Panc1 (cell line): ENCODE measurements at regions not wholly inside any gene's neighbourhood (a gene's known extent, or its start where the extent isn't known, plus 50 kb on each side); places are given as distances from the start of the nearest gene placed in this dataset.
"Not testable (repeated sequence)": the region's sequence is repeated elsewhere in the genome, so short reads cannot be mapped to it uniquely, and the experiment has no call there.

Source experiments
- ATAC-seq: fragments of 200-7000 bp; cut with Tn5 transposase; 2 replicates; pipeline ENCODE4 v1.9.1; 2020; ENCODE audit warnings: mild to moderate bottlenecking, moderate library complexity
- BruUV-seq: library from RNA; stranded (reverse); fragments of 400-500 nt; replicated peaks from 2 replicates; lab custom pipeline; 2021; lab: Mats Ljungman, UMichigan
- CTCF ChIA-PET: fragments of 300-600 bp; sonication (Branson Sonifier 250); formaldehyde crosslinking; loops from one replicate; lab custom pipeline; 2022; ENCODE audit warnings: antibody characterized with exemption; lab: Charles Lee
- POLR2A ChIA-PET: fragments of 300-600 bp; sonication (Branson Sonifier 250); formaldehyde crosslinking; loops from one replicate; lab custom pipeline; 2022; ENCODE audit warnings: antibody characterized with exemption; lab: Charles Lee
- DNase-seq: peaks from one replicate; pipeline ENCODE4 v3.0.0-alpha.2; 2010; ENCODE audit warnings: low read depth, low spot score
- H3K27ac ChIP-seq: 2 replicates; pipeline ENCODE4 v1.5.1; 2011; ENCODE audit warnings: mild to moderate bottlenecking, low read length, inconsistent platforms
- H3K27me3 ChIP-seq: fragments of 200-500 bp; sonication (Bioruptor generic); 2 replicates; pipeline ENCODE4 v1.6.0; 2014; ENCODE audit warnings: low read length, inconsistent platforms; ENCODE audit not compliant: control insufficient read depth, insufficient read depth
- H3K36me3 ChIP-seq: fragments of 200-500 bp; sonication (Bioruptor generic); 2 replicates; pipeline ENCODE4 v1.5.1; 2014; ENCODE audit warnings: inconsistent platforms, mild to moderate bottlenecking, low read length, moderate library complexity; ENCODE audit not compliant: control insufficient read depth, insufficient read depth
- H3K4me1 ChIP-seq: 2 replicates; pipeline ENCODE4 v1.5.1; 2011; ENCODE audit warnings: inconsistent platforms, mild to moderate bottlenecking, low read length, moderate library complexity; ENCODE audit not compliant: control insufficient read depth, insufficient read depth
- H3K4me3 ChIP-seq, 2 experiments: 2 replicates each; pipeline ENCODE4 v1.5.1; 2011 to 2012; ENCODE audit warnings: low read depth in 2 of 2, low read length in 2 of 2, mild to moderate bottlenecking in 2 of 2, inconsistent platforms in 1 of 2, moderate library complexity in 1 of 2
- H3K9me3 ChIP-seq: fragments of 200-500 bp; sonication (Bioruptor generic); 2 replicates; pipeline ENCODE4 v1.5.1; 2014; ENCODE audit warnings: low read depth, mild to moderate bottlenecking, inconsistent platforms, low read length, moderate library complexity; ENCODE audit not compliant: control insufficient read depth, insufficient read depth
- POLR2AphosphoS5 ChIP-seq: IDR thresholded peaks from 2 replicates; pipeline ENCODE4 v1.6.1; 2012; ENCODE audit warnings: mild to moderate bottlenecking, low read depth, low read length, moderate library complexity
- REST ChIP-seq, 2 experiments: IDR thresholded peaks; 2 replicates each; pipeline ENCODE4 v1.6.1; 2011 to 2012; ENCODE audit warnings: low read depth in 2 of 2, control low read depth in 1 of 2, low read length in 1 of 2, mild to moderate bottlenecking in 1 of 2, moderate library complexity in 1 of 2; ENCODE audit not compliant: insufficient read depth in 1 of 2
- SIN3A ChIP-seq: IDR thresholded peaks from 2 replicates; pipeline ENCODE4 v1.6.1; 2012; ENCODE audit warnings: low read depth, mild to moderate bottlenecking, low read length, moderate library complexity, borderline replicate concordance; ENCODE audit not compliant: insufficient read depth
- TCF7L2 ChIP-seq: IDR thresholded peaks from 2 replicates; pipeline ENCODE4 v1.6.1; 2011; ENCODE audit warnings: mild to moderate bottlenecking, low read depth, low read length, inconsistent platforms
- in situ Hi-C: cut with HindIII; loops from 2 replicates; pipeline ENCODE4 v1.10.0; 2016; ENCODE audit warnings: low sequenced_read_pairs, low pct_unique_long_range_greater_than_20kb
- intact Hi-C: fragments of 100-400 bp; cut with micrococcal nuclease; formaldehyde crosslinking; loops from one replicate; pipeline ENCODE4 v1.10.0; 2022; ENCODE audit not compliant: unreplicated experiment
- TF ChIP-seq, protein P1 (sequence below): fragments of 450-650 bp; IDR thresholded peaks from 2 replicates; pipeline ENCODE4 v1.5.1; 2017; ENCODE audit warnings: mild to moderate bottlenecking

DNA sequence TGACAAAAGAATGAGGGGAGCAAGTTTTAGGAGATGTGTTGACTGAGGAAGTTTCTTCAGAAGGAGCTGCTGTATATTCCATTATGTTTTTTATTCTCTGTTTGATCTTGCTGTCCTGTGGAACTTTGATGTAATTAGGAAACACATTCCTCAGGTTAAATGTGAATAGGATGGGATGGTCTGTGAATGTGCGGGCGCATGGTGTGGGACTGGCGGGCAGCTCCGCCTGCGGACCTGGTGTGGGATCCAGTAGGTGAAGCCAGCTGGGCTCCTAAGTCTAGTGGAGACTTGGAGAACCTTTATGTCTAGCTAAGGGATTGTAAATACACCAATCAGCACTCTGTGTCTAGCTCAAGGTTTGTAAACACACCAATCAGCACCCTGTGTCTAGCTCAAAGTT is 344.3 kb downstream of the PTTG2 start:
- H3K4me1 ChIP-seq, H3K4me3 ChIP-seq, H3K9me3 ChIP-seq, intact Hi-C loops, ATAC-seq, DNase-seq, CTCF ChIA-PET, in situ Hi-C loops, POLR2A ChIA-PET, H3K27me3 ChIP-seq, H3K27ac ChIP-seq, BruUV-seq, H3K36me3 ChIP-seq: not testable (repeated sequence)

DNA sequence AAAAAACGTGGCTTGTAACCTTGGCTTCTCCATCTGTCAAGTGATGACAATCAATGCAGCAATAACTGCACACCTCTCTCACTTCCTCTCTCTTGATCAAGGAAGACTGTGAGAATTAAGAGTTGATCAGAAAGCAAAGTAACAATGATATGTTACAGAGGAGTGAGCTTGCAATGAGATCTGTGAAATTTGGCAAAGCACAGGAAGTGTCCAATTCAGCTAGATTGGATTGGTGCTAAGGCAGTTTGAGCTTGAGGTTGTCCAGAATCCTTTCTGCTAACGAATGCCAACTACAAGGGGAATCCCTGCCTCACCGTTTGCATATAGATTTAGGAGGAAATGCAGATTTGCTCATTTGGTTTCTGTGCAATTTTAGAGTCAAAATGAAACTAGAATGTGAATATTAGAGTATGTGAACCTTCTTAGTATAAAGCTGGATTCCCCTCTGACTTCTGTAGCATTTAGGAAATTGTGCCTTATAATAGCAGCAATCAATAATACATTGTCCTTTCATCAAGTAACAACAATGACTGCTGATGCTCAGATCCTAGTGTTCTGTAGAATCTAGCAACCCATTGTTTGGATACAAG is 346.4 kb downstream of the PTTG2 start:
- CTCF ChIA-PET, result interaction anchor here (0.6 kb wide), 1 partner anchor 13 kb away, joined by 6 read pairs; no protein-coding TSS in a partner anchor
- ATAC-seq, result no peak
- intact Hi-C loops (no loop called here), in situ Hi-C loops (no loop called here)
- Histone ChIP-seq H3K4me1 (no peaks in the 10 kb centered on the region), H3K9me3 (no peaks in the 10 kb centered on the region), H3K27me3 (no peaks in the 10 kb centered on the region), H3K4me3 (no peak overlapping the region), H3K27ac (no peak overlapping the region), H3K36me3 (no peaks in the 10 kb centered on the region)
- POLR2A ChIA-PET, result no interaction called here
- no peak for DNase-seq
- TF ChIP-seq REST (IDR thresholded peaks at IDR 0.05; ENCODE audit: insufficient read depth in 1 of 2, low read depth in 2 of 2, low read length in 1 of 2), result no peak
- TF ChIP-seq SIN3A, result no peak
- TF ChIP-seq TCF7L2, result no peak
- TF ChIP-seq, protein P1, sequence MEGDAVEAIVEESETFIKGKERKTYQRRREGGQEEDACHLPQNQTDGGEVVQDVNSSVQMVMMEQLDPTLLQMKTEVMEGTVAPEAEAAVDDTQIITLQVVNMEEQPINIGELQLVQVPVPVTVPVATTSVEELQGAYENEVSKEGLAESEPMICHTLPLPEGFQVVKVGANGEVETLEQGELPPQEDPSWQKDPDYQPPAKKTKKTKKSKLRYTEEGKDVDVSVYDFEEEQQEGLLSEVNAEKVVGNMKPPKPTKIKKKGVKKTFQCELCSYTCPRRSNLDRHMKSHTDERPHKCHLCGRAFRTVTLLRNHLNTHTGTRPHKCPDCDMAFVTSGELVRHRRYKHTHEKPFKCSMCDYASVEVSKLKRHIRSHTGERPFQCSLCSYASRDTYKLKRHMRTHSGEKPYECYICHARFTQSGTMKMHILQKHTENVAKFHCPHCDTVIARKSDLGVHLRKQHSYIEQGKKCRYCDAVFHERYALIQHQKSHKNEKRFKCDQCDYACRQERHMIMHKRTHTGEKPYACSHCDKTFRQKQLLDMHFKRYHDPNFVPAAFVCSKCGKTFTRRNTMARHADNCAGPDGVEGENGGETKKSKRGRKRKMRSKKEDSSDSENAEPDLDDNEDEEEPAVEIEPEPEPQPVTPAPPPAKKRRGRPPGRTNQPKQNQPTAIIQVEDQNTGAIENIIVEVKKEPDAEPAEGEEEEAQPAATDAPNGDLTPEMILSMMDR, result no peak
- no peak for TF ChIP-seq POLR2AphosphoS5
- BruUV-seq, result no TSS peak

GRCh38 chr4:38308728-38309311 is 348.6 kb downstream of the PTTG2 start:
- no peaks in the 10 kb centered on the region for H3K9me3 ChIP-seq
- intact Hi-C loops (no loop called here), in situ Hi-C loops (no loop called here)
- POLR2A ChIA-PET, result no interaction called here
- CTCF ChIA-PET, result no interaction called here
- BruUV-seq, result no TSS peak
- no peak for DNase-seq
- H3K36me3 ChIP-seq, result no peaks in the 10 kb centered on the region
- TF ChIP-seq REST (IDR thresholded peaks at IDR 0.05; ENCODE audit: insufficient read depth in 1 of 2, low read depth in 2 of 2, low read length in 1 of 2) (no peak), SIN3A (no peak), POLR2AphosphoS5 (no peak), TCF7L2 (no peak)
- TF ChIP-seq, protein P1, result no peak
- H3K27ac ChIP-seq, result no peak overlapping the region
- H3K4me3 ChIP-seq, result no peak overlapping the region
- no peak for ATAC-seq
- no peaks in the 10 kb centered on the region for H3K4me1 ChIP-seq
- H3K27me3 ChIP-seq, result no peaks in the 10 kb centered on the region
